ENCODE measurements at regions not wholly inside any gene's neighbourhood (a gene's known extent, or its start where the extent isn't known, plus 50 kb on each side); places are given as distances from the start of the nearest gene placed in this dataset.

GRCh38 chr22:22759371-22759770, 115.0 kb downstream of the GGTLC2 start:
- TF ChIP-seq CTCF (IDR thresholded peaks at IDR 0.05; ENCODE audit: low read depth, low read length): no peak
- H3K4me3 ChIP-seq (ENCODE audit: low read depth, low read length): no peak overlapping the region
- no peak for DNase-seq (ENCODE audit: low read depth, low spot score)

GRCh38 chr22:22759889-22760546, 115.6 kb downstream of the GGTLC2 start:
- no peak for DNase-seq (ENCODE audit: low read depth, low spot score)
- no peak overlapping the region for H3K4me3 ChIP-seq (ENCODE audit: low read depth, low read length)
- no peak for TF ChIP-seq CTCF (IDR thresholded peaks at IDR 0.05; ENCODE audit: low read depth, low read length)
- in situ Hi-C loops (cut with HindIII; ENCODE audit: low sequenced_read_pairs): no loop called here

More at GRCh38 chr22:22759371-22759770, 115.0 kb downstream of the GGTLC2 start:
- in situ Hi-C loops (cut with HindIII; ENCODE audit: low sequenced_read_pairs): no loop called here

GRCh38 chr22:22761606-22761962, 117.2 kb downstream of the GGTLC2 start:
- no peak for TF ChIP-seq CTCF (IDR thresholded peaks at IDR 0.05; ENCODE audit: low read depth, low read length)
- DNase-seq (ENCODE audit: low read depth, low spot score): no peak
- in situ Hi-C loops (cut with HindIII; ENCODE audit: low sequenced_read_pairs): no loop called here
- no peak overlapping the region for H3K4me3 ChIP-seq (ENCODE audit: low read depth, low read length)

GRCh38 chr22:22761963-22762772, 117.8 kb downstream of the GGTLC2 start:
- in situ Hi-C loops (cut with HindIII; ENCODE audit: low sequenced_read_pairs): no loop called here
- no peak for DNase-seq (ENCODE audit: low read depth, low spot score)
- no peak for TF ChIP-seq CTCF (IDR thresholded peaks at IDR 0.05; ENCODE audit: low read depth, low read length)
- H3K4me3 ChIP-seq (ENCODE audit: low read depth, low read length): no peak overlapping the region

- DNase-seq (ENCODE audit: low read depth, low spot score): no peak
- in situ Hi-C loops (cut with HindIII; ENCODE audit: low sequenced_read_pairs): no loop called here
- no peak overlapping the region for H3K4me3 ChIP-seq (ENCODE audit: low read depth, low read length)
- no peak for TF ChIP-seq CTCF (IDR thresholded peaks at IDR 0.05; ENCODE audit: low read depth, low read length)
Measured at GRCh38 chr22:22763512-22763911, 119.1 kb downstream of the GGTLC2 start.

GRCh38 chr22:22764085-22764484, 119.7 kb downstream of the GGTLC2 start:
- TF ChIP-seq CTCF (IDR thresholded peaks at IDR 0.05; ENCODE audit: low read depth, low read length): no peak
- in situ Hi-C loops (cut with HindIII; ENCODE audit: low sequenced_read_pairs): no loop called here
- DNase-seq (ENCODE audit: low read depth, low spot score): no peak
- H3K4me3 ChIP-seq (ENCODE audit: low read depth, low read length): no peak overlapping the region
